GM23338 (cell line): ENCODE measurements at regions not wholly inside any gene's neighbourhood (a gene's known extent, or its start where the extent isn't known, plus 50 kb on each side); places are given as distances from the start of the nearest gene placed in this dataset.

Experiments
- ATAC-seq: fragments of 200-7000 bp; cut with Tn5 transposase; 3 replicates; pipeline ENCODE4 v1.9.1; 2020
- DNase-seq: peaks from one replicate; pipeline ENCODE4 v3.0.0-alpha.2; 2015; ENCODE audit warnings: low spot score
- H2AFZ ChIP-seq: fragments of 200-600 bp; sonication (generic); 2 replicates; pipeline ENCODE4 v1.8.0; 2016; ENCODE audit warnings: antibody characterized with exemption, mild to moderate bottlenecking, moderate library complexity
- H3F3A ChIP-seq: fragments of 200-600 bp; sonication (generic); replicated peaks from 2 replicates; pipeline ENCODE4 v1.8.0; 2017; ENCODE audit warnings: antibody characterized with exemption, mixed run types, low read depth
- H3K27ac ChIP-seq: fragments of 200-600 bp; sonication (generic); 2 replicates; pipeline ENCODE4 v1.6.1; 2016; ENCODE audit warnings: low read depth
- H3K27me3 ChIP-seq: fragments of 200-600 bp; sonication (generic); 2 replicates; pipeline ENCODE4 v1.8.0; 2016; ENCODE audit warnings: mild to moderate bottlenecking, mixed run types, moderate library complexity; ENCODE audit not compliant: insufficient read depth
- H3K36me3 ChIP-seq: fragments of 200-600 bp; sonication (generic); 2 replicates; pipeline ENCODE4 v1.8.0; 2016; ENCODE audit warnings: mild to moderate bottlenecking; ENCODE audit not compliant: insufficient read depth
- H3K4me1 ChIP-seq: fragments of 200-600 bp; sonication (generic); 2 replicates; pipeline ENCODE4 v1.8.0; 2016; ENCODE audit warnings: mild to moderate bottlenecking, moderate library complexity; ENCODE audit not compliant: insufficient read depth
- H3K4me2 ChIP-seq: fragments of 200-600 bp; sonication (generic); 2 replicates; pipeline ENCODE4 v1.7.1; 2017; ENCODE audit warnings: mixed run types
- H3K4me3 ChIP-seq: fragments of 200-600 bp; sonication (generic); 2 replicates; pipeline ENCODE4 v1.6.1; 2016; ENCODE audit warnings: mixed run types
- H3K79me2 ChIP-seq: fragments of 200-600 bp; sonication (generic); replicated peaks from 2 replicates; pipeline ENCODE4 v1.8.0; 2017; ENCODE audit warnings: mild to moderate bottlenecking; ENCODE audit not compliant: insufficient read depth
- H3K9me2 ChIP-seq: fragments of 200-600 bp; sonication (generic); 2 replicates; pipeline ENCODE4 v1.8.0; 2017; ENCODE audit not compliant: insufficient read depth
- H4K20me1 ChIP-seq: fragments of 200-600 bp; sonication (generic); replicated peaks from 2 replicates; pipeline ENCODE4 v1.8.0; 2017; ENCODE audit warnings: mild to moderate bottlenecking; ENCODE audit not compliant: insufficient read depth
- H3K27ac Mint-ChIP-seq: 2 replicates; pipeline ENCODE4 v1.8.0; 2020; ENCODE audit warnings: inconsistent platforms, mild to moderate bottlenecking, moderate library complexity, mixed read lengths
- H3K27me3 Mint-ChIP-seq: 3 replicates; pipeline ENCODE4 v1.8.0; 2022; ENCODE audit warnings: low read depth, mild to moderate bottlenecking, moderate library complexity, mixed read lengths, inconsistent platforms; ENCODE audit not compliant: insufficient read depth, poor library complexity
- H3K36me3 Mint-ChIP-seq: 3 replicates; pipeline ENCODE4 v1.8.0; 2021; ENCODE audit warnings: low read depth, mild to moderate bottlenecking, inconsistent platforms, moderate library complexity, mixed read lengths
- H3K4me1 Mint-ChIP-seq: 3 replicates; pipeline ENCODE4 v1.8.0; 2020; ENCODE audit warnings: mild to moderate bottlenecking, inconsistent platforms, mixed read lengths
- H3K4me3 Mint-ChIP-seq: 3 replicates; pipeline ENCODE4 v1.8.0; 2021; ENCODE audit warnings: moderate library complexity, mild to moderate bottlenecking, inconsistent platforms, mixed read lengths
- H3K9me3 Mint-ChIP-seq: 3 replicates; pipeline ENCODE4 v1.8.0; 2020; ENCODE audit warnings: moderate library complexity, mild to moderate bottlenecking, inconsistent platforms, mixed read lengths
- CTCF ChIP-seq, 2 experiments: fragments of 200-600 bp in 1 of 2; sonication (generic) in 1 of 2; conservative IDR thresholded peaks; 2 replicates each; pipeline versions ENCODE4 v1.5.1 to v1.6.1; 2016 to 2017; ENCODE audit warnings: antibody characterized with exemption in 2 of 2, low read depth in 2 of 2, mild to moderate bottlenecking in 2 of 2, moderate library complexity in 1 of 2
- EZH2phosphoT487 ChIP-seq: fragments of 200-600 bp; sonication (generic); IDR thresholded peaks from one replicate; pipeline ENCODE4 v1.8.1; 2018; ENCODE audit warnings: antibody characterized with exemption; ENCODE audit not compliant: unreplicated experiment
- NANOG ChIP-seq: IDR thresholded peaks from 2 replicates; pipeline ENCODE4 v1.6.1; 2016; ENCODE audit warnings: antibody characterized with exemption, borderline replicate concordance
- ZNF462 ChIP-seq: fragments of 250-450 bp; sonication (Bioruptor Pico); IDR thresholded peaks from 2 replicates; pipeline ENCODE4 v1.5.0; 2020; ENCODE audit warnings: mild to moderate bottlenecking, moderate library complexity

DNA sequence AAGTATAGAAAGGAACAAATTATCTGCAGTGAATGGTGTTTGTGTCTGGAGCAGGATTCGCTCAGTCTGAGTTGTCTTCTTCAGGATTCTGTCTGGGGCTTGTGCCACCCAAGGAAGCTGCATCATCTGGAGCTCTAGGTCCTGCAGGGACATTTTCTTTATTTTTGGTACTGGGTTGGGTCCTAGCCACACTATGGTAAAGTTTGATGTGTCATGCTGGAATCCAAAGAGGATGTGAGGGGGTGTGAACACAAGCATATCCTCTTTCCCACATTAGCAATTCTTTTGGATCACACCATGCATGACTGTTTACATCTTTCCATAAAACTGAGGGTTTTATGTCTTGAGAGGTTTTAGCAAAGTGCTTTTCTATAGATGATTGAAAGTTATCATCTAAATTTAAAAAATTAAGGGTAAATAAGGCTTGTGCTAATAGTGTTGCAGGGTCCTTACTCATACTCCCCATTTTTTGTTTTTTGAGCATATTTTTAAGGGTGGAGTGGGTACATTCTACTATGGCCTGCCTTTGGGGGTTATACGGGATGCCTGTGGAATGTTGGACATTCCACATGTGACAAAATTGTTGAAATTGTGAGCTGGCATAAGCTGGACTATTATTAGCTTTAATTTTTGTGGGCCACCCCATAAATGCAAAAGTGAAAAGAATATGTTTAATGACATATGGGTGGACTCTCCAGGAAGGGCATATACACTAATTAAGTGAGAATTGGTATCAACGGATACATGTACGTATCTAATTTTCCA, 152.0 kb upstream of the HMCN1 start:
- TF ChIP-seq EZH2phosphoT487 (no peak), NANOG (no peak), ZNF462 (CRISPR knock-in tag) (no peak), CTCF (conservative IDR thresholded peaks at IDR 0.05; ENCODE audit: low read depth in 2 of 2) (no peak)
- no peak overlapping the region for H3K4me3 ChIP-seq
- H3K4me1 ChIP-seq: no peaks in the 10 kb centered on the region
- ATAC-seq (no peak), DNase-seq (no peak)
- no peak overlapping the region for H2AFZ ChIP-seq
- Mint-ChIP-seq H3K27me3 (peaks cover 2% of the 10 kb centered on the region), H3K4me3 (no peak overlapping the region), H3K36me3 (peaks cover 67% of the 10 kb centered on the region), H3K9me3 (peaks cover 85% of the 10 kb centered on the region), H3K4me1 (no peaks in the 10 kb centered on the region), H3K27ac (no peak overlapping the region)
- no peak overlapping the region for H3K4me2 ChIP-seq
- no peak overlapping the region for H3K27ac ChIP-seq
- H3K36me3 ChIP-seq: peaks cover 6% of the 10 kb centered on the region
- no peaks in the 10 kb centered on the region for H3K79me2 ChIP-seq
- no peaks in the 10 kb centered on the region for H3F3A ChIP-seq
- no peaks in the 10 kb centered on the region for H3K27me3 ChIP-seq
- H3K9me2 ChIP-seq: 0 out of 2 replicates have a peak, but pooled peaks cover 4% of the 10 kb centered on the region
- H4K20me1 ChIP-seq: no peaks in the 10 kb centered on the region
